Stimulated activated CD8-positive, alpha-beta memory T cell treated with anti-CD3 and anti-CD28 coated beads, Interleukin-7, amount 100 ng/mL, for 24 hours (primary cell): ENCODE measurements at regions not wholly inside any gene's neighbourhood (a gene's known extent, or its start where the extent isn't known, plus 50 kb on each side); places are given as distances from the start of the nearest gene placed in this dataset.

Experiments
- DNase-seq: peaks from one replicate; pipeline ENCODE4 v3.0.0-alpha.2; 2020; ENCODE audit warnings: low read depth

- DNase-seq: no peak
Measured at GRCh38 chr5:2489306-2489705, 262.2 kb downstream of the IRX2 start.

GRCh38 chr5:2488593-2488992, 262.9 kb downstream of the IRX2 start:
- no peak for DNase-seq

- DNase-seq: no peak
Measured at GRCh38 chr5:2487152-2487763, 264.2 kb downstream of the IRX2 start.

GRCh38 chr5:2486373-2486772, 265.1 kb downstream of the IRX2 start:
- DNase-seq: no peak

GRCh38 chr5:2482778-2483177, 268.7 kb downstream of the IRX2 start:
- no peak for DNase-seq

GRCh38 chr5:2480871-2481270, 270.6 kb downstream of the IRX2 start:
- no peak for DNase-seq

- DNase-seq: no peak
Measured at GRCh38 chr5:2475902-2476301, 275.6 kb downstream of the IRX2 start.

GRCh38 chr5:2472670-2473069, 278.8 kb downstream of the IRX2 start:
- no peak for DNase-seq

- no peak for DNase-seq
Measured at GRCh38 chr5:2471152-2471879, 280.2 kb downstream of the IRX2 start.

- DNase-seq: no peak
Measured at GRCh38 chr5:2466966-2467365, 284.5 kb downstream of the IRX2 start.

GRCh38 chr5:2465383-2465782, 286.1 kb downstream of the IRX2 start:
- no peak for DNase-seq

GRCh38 chr5:2464141-2464540, 287.3 kb downstream of the IRX2 start:
- no peak for DNase-seq

- DNase-seq: no peak
Measured at GRCh38 chr5:2461701-2462691, 289.5 kb downstream of the IRX2 start.

GRCh38 chr5:2460098-2460497, 291.4 kb downstream of the IRX2 start:
- DNase-seq: no peak

- no peak for DNase-seq
Measured at GRCh38 chr5:2459251-2459650, 292.2 kb downstream of the IRX2 start.

GRCh38 chr5:2455878-2456277, 295.6 kb downstream of the IRX2 start:
- DNase-seq: no peak

- DNase-seq: no peak
Measured at GRCh38 chr5:2454876-2455275, 296.6 kb downstream of the IRX2 start.

- DNase-seq: no peak
Measured at GRCh38 chr5:2453781-2454180, 297.7 kb downstream of the IRX2 start.

- DNase-seq: no peak
Measured at GRCh38 chr5:2451100-2451499, 300.4 kb downstream of the IRX2 start.

- no peak for DNase-seq
Measured at GRCh38 chr5:2442496-2443354, 308.8 kb downstream of the IRX2 start.

- DNase-seq: no peak
Measured at GRCh38 chr5:2441495-2442180, 309.8 kb downstream of the IRX2 start.
